ENCODE measurements at regions not wholly inside any gene's neighbourhood (a gene's known extent, or its start where the extent isn't known, plus 50 kb on each side); places are given as distances from the start of the nearest gene placed in this dataset.
"Not testable (repeated sequence)": the region's sequence is repeated elsewhere in the genome, so short reads cannot be mapped to it uniquely, and the experiment has no call there.

GRCh38 chr15:45873781-45874180 lies 239.0 kb downstream of the SQOR start:
- Histone ChIP-seq H3F3A (ENCODE audit: insufficient read depth) (no peaks in the 10 kb centered on the region), H3K27me3 (ENCODE audit: low read length) (no peaks in the 10 kb centered on the region), H3K79me2 (ENCODE audit: insufficient read depth, low read length) (no peaks in the 10 kb centered on the region), H3K36me3 (ENCODE audit: low read length) (no peaks in the 10 kb centered on the region), H3K9me3 (ENCODE audit: insufficient read depth, low read length) (no peaks in the 10 kb centered on the region), H2AFZ (ENCODE audit: low read depth, low read length, severe bottlenecking) (no peak overlapping the region), H3K9me2 (replicated peaks; ENCODE audit: insufficient read depth, low read length) (no peaks in the 10 kb centered on the region), H3K27ac (ENCODE audit: low read depth, low read length) (no peak overlapping the region), H3K9ac (ENCODE audit: low read length) (no peak overlapping the region), H4K20me1 (ENCODE audit: low read depth, low read length) (no peaks in the 10 kb centered on the region), H3K4me2 (ENCODE audit: low read depth, low read length, poor library complexity, severe bottlenecking) (no peak overlapping the region), H3K4me3 (ENCODE audit: insufficient read depth, low read length, poor library complexity, severe bottlenecking) (no peak overlapping the region)
- TF ChIP-seq CTCF (IDR thresholded peaks at IDR 0.05; ENCODE audit: insufficient read depth, low read length, poor library complexity, severe bottlenecking) = no peak
- TF ChIP-seq EZH2phosphoT487 (conservative IDR thresholded peaks at IDR 0.05; ENCODE audit: low read length) = no peak

DNA sequence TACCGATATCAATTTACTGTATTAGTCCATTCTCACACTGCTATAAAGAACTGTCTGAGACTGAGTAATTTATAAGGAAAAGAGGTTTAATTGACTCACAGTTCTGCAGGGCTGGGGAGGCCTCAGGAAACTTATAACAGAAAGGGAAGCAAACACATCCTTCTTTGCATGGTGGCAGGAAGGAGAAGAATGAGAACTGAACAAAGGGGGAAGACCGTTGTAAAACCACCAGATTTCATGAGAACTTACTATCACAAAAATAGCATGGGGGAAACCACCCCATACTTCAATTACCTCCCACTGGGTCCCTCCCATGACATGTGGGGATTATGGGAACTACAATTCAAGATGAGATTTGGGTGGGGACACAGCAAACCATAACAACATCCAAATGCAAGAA lies 239.7 kb downstream of the SQOR start:
- not testable (repeated sequence) for H3K36me3 ChIP-seq (ENCODE audit: low read length); H3K27me3 ChIP-seq (ENCODE audit: low read length); H3K79me2 ChIP-seq (ENCODE audit: insufficient read depth, low read length); H3F3A ChIP-seq (ENCODE audit: insufficient read depth); H2AFZ ChIP-seq (ENCODE audit: low read depth, low read length, severe bottlenecking); H3K9ac ChIP-seq (ENCODE audit: low read length); H3K9me2 ChIP-seq (replicated peaks; ENCODE audit: insufficient read depth, low read length); H4K20me1 ChIP-seq (ENCODE audit: low read depth, low read length); H3K4me3 ChIP-seq (ENCODE audit: insufficient read depth, low read length, poor library complexity, severe bottlenecking); H3K9me3 ChIP-seq (ENCODE audit: insufficient read depth, low read length); H3K27ac ChIP-seq (ENCODE audit: low read depth, low read length); H3K4me2 ChIP-seq (ENCODE audit: low read depth, low read length, poor library complexity, severe bottlenecking)

- Histone ChIP-seq H3K9me2 (replicated peaks; ENCODE audit: insufficient read depth, low read length) (no peaks in the 10 kb centered on the region), H3K9me3 (ENCODE audit: insufficient read depth, low read length) (no peaks in the 10 kb centered on the region), H4K20me1 (ENCODE audit: low read depth, low read length) (no peaks in the 10 kb centered on the region), H3F3A (ENCODE audit: insufficient read depth) (no peaks in the 10 kb centered on the region), H3K4me2 (ENCODE audit: low read depth, low read length, poor library complexity, severe bottlenecking) (no peak overlapping the region), H3K9ac (ENCODE audit: low read length) (no peak overlapping the region), H3K27me3 (ENCODE audit: low read length) (no peaks in the 10 kb centered on the region), H3K4me3 (ENCODE audit: insufficient read depth, low read length, poor library complexity, severe bottlenecking) (no peak overlapping the region), H3K36me3 (ENCODE audit: low read length) (no peaks in the 10 kb centered on the region), H3K79me2 (ENCODE audit: insufficient read depth, low read length) (no peaks in the 10 kb centered on the region), H2AFZ (ENCODE audit: low read depth, low read length, severe bottlenecking) (no peak overlapping the region), H3K27ac (ENCODE audit: low read depth, low read length) (no peak overlapping the region)
- TF ChIP-seq EZH2phosphoT487 (conservative IDR thresholded peaks at IDR 0.05; ENCODE audit: low read length) = no peak
- no peak for TF ChIP-seq CTCF (IDR thresholded peaks at IDR 0.05; ENCODE audit: insufficient read depth, low read length, poor library complexity, severe bottlenecking)
These were observed 249.5 kb downstream of the SQOR start for GRCh38 chr15:45884289-45884688.

- Histone ChIP-seq H3K27ac (ENCODE audit: low read depth, low read length) (no peak overlapping the region), H3K27me3 (ENCODE audit: low read length) (no peaks in the 10 kb centered on the region), H3K4me3 (ENCODE audit: insufficient read depth, low read length, poor library complexity, severe bottlenecking) (no peak overlapping the region), H3K79me2 (ENCODE audit: insufficient read depth, low read length) (no peaks in the 10 kb centered on the region), H4K20me1 (ENCODE audit: low read depth, low read length) (no peaks in the 10 kb centered on the region), H3F3A (ENCODE audit: insufficient read depth) (no peaks in the 10 kb centered on the region), H3K36me3 (ENCODE audit: low read length) (no peaks in the 10 kb centered on the region), H3K4me2 (ENCODE audit: low read depth, low read length, poor library complexity, severe bottlenecking) (no peak overlapping the region), H3K9me2 (replicated peaks; ENCODE audit: insufficient read depth, low read length) (no peaks in the 10 kb centered on the region), H3K9ac (ENCODE audit: low read length) (no peak overlapping the region), H3K9me3 (ENCODE audit: insufficient read depth, low read length) (no peaks in the 10 kb centered on the region), H2AFZ (ENCODE audit: low read depth, low read length, severe bottlenecking) (no peak overlapping the region)
- TF ChIP-seq EZH2phosphoT487 (conservative IDR thresholded peaks at IDR 0.05; ENCODE audit: low read length) (no peak), CTCF (IDR thresholded peaks at IDR 0.05; ENCODE audit: insufficient read depth, low read length, poor library complexity, severe bottlenecking) (no peak)
These were observed 250.1 kb downstream of the SQOR start for GRCh38 chr15:45884755-45885445.

All from SU-DHL-6 (cell line).